Gastroesophageal sphincter (tissue), 3 donors: ENCODE measurements at regions not wholly inside any gene's neighbourhood (a gene's known extent, or its start where the extent isn't known, plus 50 kb on each side); places are given as distances from the start of the nearest gene placed in this dataset.

Source experiments
- EP300 ChIP-seq: sonication (generic); formaldehyde crosslinking; IDR thresholded peaks from one replicate; pipeline ENCODE4 v1.6.1; 2017; ENCODE audit warnings: antibody characterized with exemption, mild to moderate bottlenecking
- POLR2A ChIP-seq, 2 donors: fragments of 450-650 bp; IDR thresholded peaks; one replicate each; pipeline ENCODE4 v1.6.1; 2017; ENCODE audit warnings: antibody characterized with exemption in 2 of 2, mild to moderate bottlenecking in 2 of 2, moderate library complexity in 1 of 2
- TF ChIP-seq, protein P1 (sequence below), 4 experiments: fragments of 200-600 bp in 2 of 4; fragments of 450-650 bp in 2 of 4; sonication (generic) in 1 of 4; IDR thresholded peaks; one replicate each; pipeline ENCODE4 v1.5.1; 2017 to 2019; ENCODE audit warnings: antibody characterized with exemption in 4 of 4, mild to moderate bottlenecking in 2 of 4, moderate library complexity in 2 of 4

DNA sequence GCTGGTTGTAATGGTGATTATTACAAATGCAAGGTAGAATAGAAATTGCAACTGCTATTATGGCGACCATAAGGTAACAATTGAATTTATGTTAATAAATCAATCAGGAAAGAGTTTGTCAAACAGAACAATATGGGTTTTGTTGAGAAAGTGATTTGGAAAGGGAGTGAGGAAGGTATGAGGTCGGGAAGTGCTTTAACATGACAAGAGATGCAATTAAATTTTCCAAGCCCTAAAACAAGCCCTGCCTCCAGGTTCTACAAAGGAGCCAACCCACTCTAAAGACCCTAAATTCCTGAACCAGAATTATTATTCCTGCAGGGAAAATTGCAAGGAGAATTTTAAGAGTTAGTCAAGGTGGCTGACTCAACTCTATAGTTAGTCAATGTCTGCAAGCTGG, 363.7 kb downstream of the BMPER start:
- TF ChIP-seq, protein P1, sequence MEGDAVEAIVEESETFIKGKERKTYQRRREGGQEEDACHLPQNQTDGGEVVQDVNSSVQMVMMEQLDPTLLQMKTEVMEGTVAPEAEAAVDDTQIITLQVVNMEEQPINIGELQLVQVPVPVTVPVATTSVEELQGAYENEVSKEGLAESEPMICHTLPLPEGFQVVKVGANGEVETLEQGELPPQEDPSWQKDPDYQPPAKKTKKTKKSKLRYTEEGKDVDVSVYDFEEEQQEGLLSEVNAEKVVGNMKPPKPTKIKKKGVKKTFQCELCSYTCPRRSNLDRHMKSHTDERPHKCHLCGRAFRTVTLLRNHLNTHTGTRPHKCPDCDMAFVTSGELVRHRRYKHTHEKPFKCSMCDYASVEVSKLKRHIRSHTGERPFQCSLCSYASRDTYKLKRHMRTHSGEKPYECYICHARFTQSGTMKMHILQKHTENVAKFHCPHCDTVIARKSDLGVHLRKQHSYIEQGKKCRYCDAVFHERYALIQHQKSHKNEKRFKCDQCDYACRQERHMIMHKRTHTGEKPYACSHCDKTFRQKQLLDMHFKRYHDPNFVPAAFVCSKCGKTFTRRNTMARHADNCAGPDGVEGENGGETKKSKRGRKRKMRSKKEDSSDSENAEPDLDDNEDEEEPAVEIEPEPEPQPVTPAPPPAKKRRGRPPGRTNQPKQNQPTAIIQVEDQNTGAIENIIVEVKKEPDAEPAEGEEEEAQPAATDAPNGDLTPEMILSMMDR (IDR thresholded peaks at IDR 0.05): no peak
- no peak for TF ChIP-seq POLR2A (IDR thresholded peaks at IDR 0.05)
- TF ChIP-seq EP300: no peak
